Head of caudate nucleus (tissue), 42 donors: ENCODE measurements at regions not wholly inside any gene's neighbourhood (a gene's known extent, or its start where the extent isn't known, plus 50 kb on each side); places are given as distances from the start of the nearest gene placed in this dataset.

Experiments
- DNase-seq, 42 donors: peaks; one replicate each; pipeline versions ENCODE4 v3.0.0 to v3.0.0-alpha.2; 2020 to 2021; ENCODE audit warnings: mixed read lengths in 7 of 42
- intact Hi-C: fragments of 100-400 bp; cut with DNase I; formaldehyde crosslinking; loops from one replicate; pipeline ENCODE4 v1.15.0; 2022

GRCh38 chr10:10564081-10564794, 453.4 kb upstream of the CELF2 start:
- peak in 33 of 42 donors; percentile 16 to 80 (median 53) for DNase-seq
- intact Hi-C loops = no loop called here

- intact Hi-C loops = no loop called here
- no peak for DNase-seq
Observed at GRCh38 chr10:10576937-10577336, 440.7 kb upstream of the CELF2 start.

- no peak for DNase-seq
Observed at GRCh38 chr10:10579709-10580108, 438.0 kb upstream of the CELF2 start.

GRCh38 chr10:10584161-10584560, 433.5 kb upstream of the CELF2 start:
- DNase-seq = no peak
- intact Hi-C loops = no loop called here

More at GRCh38 chr10:10579709-10580108, 438.0 kb upstream of the CELF2 start:
- intact Hi-C loops = no loop called here

- peak in 21 of 42 donors; percentile 11 to 74 (median 38) for DNase-seq
- intact Hi-C loops = no loop called here
Observed at GRCh38 chr10:10587744-10588393, 429.8 kb upstream of the CELF2 start.

GRCh38 chr10:10589540-10590303, 427.9 kb upstream of the CELF2 start:
- DNase-seq = peak in 23 of 42 donors; percentile 9 to 75 (median 38)
- intact Hi-C loops = no loop called here

- DNase-seq = no peak
- intact Hi-C loops = no loop called here
Observed at GRCh38 chr10:10591715-10592341, 425.8 kb upstream of the CELF2 start.

- intact Hi-C loops = no loop called here
- DNase-seq = peak in 1 of 42 donors; percentile 10
Observed at GRCh38 chr10:10596256-10596655, 421.4 kb upstream of the CELF2 start.

GRCh38 chr10:10598297-10598696, 419.4 kb upstream of the CELF2 start:
- intact Hi-C loops = no loop called here
- DNase-seq = no peak

GRCh38 chr10:10600004-10600403, 417.7 kb upstream of the CELF2 start:
- intact Hi-C loops = no loop called here
- no peak for DNase-seq

- intact Hi-C loops = no loop called here
- DNase-seq = no peak
Observed at GRCh38 chr10:10605551-10606081, 412.1 kb upstream of the CELF2 start.

GRCh38 chr10:10609379-10609955, 408.2 kb upstream of the CELF2 start:
- peak in 11 of 42 donors; percentile 9 to 57 (median 31) for DNase-seq
- intact Hi-C loops = no loop called here

GRCh38 chr10:10610171-10610570, 407.5 kb upstream of the CELF2 start:
- peak in 1 of 42 donors; percentile 9 for DNase-seq
- intact Hi-C loops = no loop called here

- intact Hi-C loops = no loop called here
- no peak for DNase-seq
Observed at GRCh38 chr10:10612151-10612550, 405.5 kb upstream of the CELF2 start.

- intact Hi-C loops = no loop called here
- DNase-seq = no peak
Observed at GRCh38 chr10:10613656-10614244, 403.9 kb upstream of the CELF2 start.

- intact Hi-C loops = no loop called here
- DNase-seq = no peak
Observed at GRCh38 chr10:10617686-10618085, 400.0 kb upstream of the CELF2 start.

- intact Hi-C loops = no loop called here
Observed at GRCh38 chr10:10618139-10618538, 399.5 kb upstream of the CELF2 start.

GRCh38 chr10:10623958-10624566, 393.6 kb upstream of the CELF2 start:
- intact Hi-C loops = no loop called here
- DNase-seq = no peak

More at GRCh38 chr10:10618139-10618538, 399.5 kb upstream of the CELF2 start:
- no peak for DNase-seq
